ENCODE measurements at regions not wholly inside any gene's neighbourhood (a gene's known extent, or its start where the extent isn't known, plus 50 kb on each side); places are given as distances from the start of the nearest gene placed in this dataset.
A peak's percentile ranks its signal among the peaks of the same experiment; 100 is the strongest.

GRCh38 chr20:19098806-19099578, 113.5 kb upstream of the SLC24A3 start:
- no peak for DNase-seq
- H3K27me3 ChIP-seq (replicated peaks in 1 of 7): peaks cover 0 to 4% (median 0%) of the 10 kb centered on the region in 7 donors
- H3K9me3 ChIP-seq: peaks cover 0 to 5% (median 0%) of the 10 kb centered on the region in 8 donors
- 48 to 73% (median 56%) methylated on average over 7 to 8 of the region's 8 CpGs for WGBS, 5 donors
- TF ChIP-seq, protein P1, sequence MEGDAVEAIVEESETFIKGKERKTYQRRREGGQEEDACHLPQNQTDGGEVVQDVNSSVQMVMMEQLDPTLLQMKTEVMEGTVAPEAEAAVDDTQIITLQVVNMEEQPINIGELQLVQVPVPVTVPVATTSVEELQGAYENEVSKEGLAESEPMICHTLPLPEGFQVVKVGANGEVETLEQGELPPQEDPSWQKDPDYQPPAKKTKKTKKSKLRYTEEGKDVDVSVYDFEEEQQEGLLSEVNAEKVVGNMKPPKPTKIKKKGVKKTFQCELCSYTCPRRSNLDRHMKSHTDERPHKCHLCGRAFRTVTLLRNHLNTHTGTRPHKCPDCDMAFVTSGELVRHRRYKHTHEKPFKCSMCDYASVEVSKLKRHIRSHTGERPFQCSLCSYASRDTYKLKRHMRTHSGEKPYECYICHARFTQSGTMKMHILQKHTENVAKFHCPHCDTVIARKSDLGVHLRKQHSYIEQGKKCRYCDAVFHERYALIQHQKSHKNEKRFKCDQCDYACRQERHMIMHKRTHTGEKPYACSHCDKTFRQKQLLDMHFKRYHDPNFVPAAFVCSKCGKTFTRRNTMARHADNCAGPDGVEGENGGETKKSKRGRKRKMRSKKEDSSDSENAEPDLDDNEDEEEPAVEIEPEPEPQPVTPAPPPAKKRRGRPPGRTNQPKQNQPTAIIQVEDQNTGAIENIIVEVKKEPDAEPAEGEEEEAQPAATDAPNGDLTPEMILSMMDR (IDR thresholded peaks at IDR 0.05 in 8 of 11, conservative IDR thresholded peaks at IDR 0.05 in 3 of 11): no peak
- TF ChIP-seq POLR2AphosphoS5 (IDR thresholded peaks at IDR 0.05): no peak
- H3K27ac ChIP-seq: peak overlapping the region in 1 of 8 donors; percentile 40
- H3K4me1 ChIP-seq: peaks cover 0 to 13% (median 5%) of the 10 kb centered on the region in 6 donors
- H3K36me3 ChIP-seq: no peaks in the 10 kb centered on the region
- no peak overlapping the region for H3K4me3 ChIP-seq
- intact Hi-C loops (cut with DNase I; ENCODE audit: low total_unique reads): no loop called here

GRCh38 chr20:19099596-19100545, 112.6 kb upstream of the SLC24A3 start:
- Histone ChIP-seq H3K27me3 (replicated peaks in 1 of 7) (peaks cover 0 to 4% (median 0%) of the 10 kb centered on the region in 7 donors), H3K4me3 (no peak overlapping the region), H3K36me3 (no peaks in the 10 kb centered on the region), H3K4me1 (peaks cover 0 to 13% (median 5%) of the 10 kb centered on the region in 6 donors), H3K27ac (no peak overlapping the region), H3K9me3 (peaks cover 0 to 5% (median 0%) of the 10 kb centered on the region in 8 donors)
- intact Hi-C loops (cut with DNase I; ENCODE audit: low total_unique reads): no loop called here
- TF ChIP-seq, protein P1 (IDR thresholded peaks at IDR 0.05 in 8 of 11, conservative IDR thresholded peaks at IDR 0.05 in 3 of 11): no peak
- TF ChIP-seq POLR2AphosphoS5 (IDR thresholded peaks at IDR 0.05): no peak
- TF ChIP-seq POLR2A (IDR thresholded peaks at IDR 0.05): no peak
- 81 to 93% (median 86%) methylated on average over 18 of the region's 18 CpGs for WGBS, 5 donors
- DNase-seq: no peak

- DNase-seq: no peak
- H3K9me3 ChIP-seq: peaks cover 0 to 5% (median 0%) of the 10 kb centered on the region in 8 donors
- WGBS, 5 donors: 81 to 94% (median 87%) methylated on average over 4 of the region's 4 CpGs
- peaks cover 0 to 4% (median 0%) of the 10 kb centered on the region in 7 donors for H3K27me3 ChIP-seq (replicated peaks in 1 of 7)
- intact Hi-C loops (cut with DNase I; ENCODE audit: low total_unique reads): no loop called here
- no peak overlapping the region for H3K27ac ChIP-seq
- no peaks in the 10 kb centered on the region for H3K36me3 ChIP-seq
- TF ChIP-seq, protein P1 (IDR thresholded peaks at IDR 0.05 in 8 of 11, conservative IDR thresholded peaks at IDR 0.05 in 3 of 11): no peak
- no peak for TF ChIP-seq POLR2A (IDR thresholded peaks at IDR 0.05)
- no peak for TF ChIP-seq POLR2AphosphoS5 (IDR thresholded peaks at IDR 0.05)
- no peak overlapping the region for H3K4me3 ChIP-seq
- H3K4me1 ChIP-seq: peaks cover 0 to 13% (median 5%) of the 10 kb centered on the region in 6 donors
These were observed 111.5 kb upstream of the SLC24A3 start for GRCh38 chr20:19100975-19101374.
